GM12872 (cell line): ENCODE measurements at regions not wholly inside any gene's neighbourhood (a gene's known extent, or its start where the extent isn't known, plus 50 kb on each side); places are given as distances from the start of the nearest gene placed in this dataset.

ENCODE experiments used
- CTCF ChIP-seq: IDR thresholded peaks from 3 replicates; pipeline ENCODE4 v1.5.1; 2011; ENCODE audit warnings: low read depth, mild to moderate bottlenecking, low read length, moderate library complexity; ENCODE audit not compliant: insufficient read depth

- TF ChIP-seq CTCF, result no peak
These were observed 256.4 kb upstream of the POM121L12 start for GRCh38 chr7:52779004-52779403.

- no peak for TF ChIP-seq CTCF
These were observed 258.2 kb upstream of the POM121L12 start for GRCh38 chr7:52777051-52777822.

GRCh38 chr7:52775876-52776275, 259.6 kb upstream of the POM121L12 start:
- TF ChIP-seq CTCF, result no peak

GRCh38 chr7:52771177-52771576, 264.3 kb upstream of the POM121L12 start:
- TF ChIP-seq CTCF, result no peak

- TF ChIP-seq CTCF, result no peak
These were observed 270.8 kb upstream of the POM121L12 start for GRCh38 chr7:52764492-52765169.

- no peak for TF ChIP-seq CTCF
These were observed 277.1 kb upstream of the POM121L12 start for GRCh38 chr7:52758356-52758755.

- TF ChIP-seq CTCF, result no peak
These were observed 281.6 kb upstream of the POM121L12 start for GRCh38 chr7:52753855-52754254.
